HepG2 (cell line): ENCODE measurements at regions not wholly inside any gene's neighbourhood (a gene's known extent, or its start where the extent isn't known, plus 50 kb on each side); places are given as distances from the start of the nearest gene placed in this dataset.

Experiments used
- ATAC-seq: fragments of 200-7000 bp; cut with Tn5 transposase; 3 replicates; pipeline ENCODE4 v1.9.1; 2020; ENCODE audit warnings: mild to moderate bottlenecking, moderate library complexity
- BruUV-seq: library from RNA; stranded (reverse); fragments of 400-500 nt; replicated peaks from 2 replicates; lab custom pipeline; 2021; lab: Mats Ljungman, UMichigan
- CTCF ChIA-PET: fragments of 300-600 bp; formaldehyde crosslinking; extraction: SDS; loops from one replicate; lab custom pipeline; 2021; ENCODE audit warnings: low total read pairs, inconsistent platforms, low intra/inter-chr PET ratio; lab: Yijun Ruan, JAX
- POLR2A ChIA-PET: fragments of 350-600 bp; sonication (Branson Sonifier 250); formaldehyde crosslinking; loops from one replicate; lab custom pipeline; 2020; ENCODE audit warnings: antibody characterized with exemption, inconsistent platforms; lab: Yijun Ruan, JAX
- DNase-seq: peaks from one replicate; pipeline ENCODE4 v3.0.0-alpha.2; 2015; ENCODE audit warnings: low spot score
- FAIRE-seq: peaks from 3 replicates; lab custom pipeline; 2011; peaks lifted over from hg19 to GRCh38; lab: Jason Lieb, UNC
- H2AFZ ChIP-seq: one replicate; pipeline ENCODE4 v1.6.1; 2011; ENCODE audit warnings: low read length, inconsistent platforms
- H3K27ac ChIP-seq: fragments of 300-600 bp; 3 replicates; pipeline ENCODE4 v1.8.0; 2011; ENCODE audit warnings: mixed run types, mild to moderate bottlenecking, mixed read lengths, low read length, inconsistent platforms; ENCODE audit not compliant: insufficient read depth; ENCODE audit errors: extremely low read length
- H3K27me3 ChIP-seq, 2 experiments: fragments of 200-600 bp in 1 of 2; 2 replicates in 1 of 2; 3 replicates in 1 of 2; pipeline versions ENCODE4 v1.6.0 to v1.8.0; 2011; ENCODE audit warnings: low read length in 2 of 2, mild to moderate bottlenecking in 2 of 2, moderate library complexity in 2 of 2, inconsistent platforms in 1 of 2; ENCODE audit not compliant: insufficient read depth in 2 of 2, control insufficient read depth in 1 of 2
- H3K36me3 ChIP-seq, 2 experiments: fragments of 200-600 bp in 1 of 2; replicated peaks in 1 of 2; 2 replicates in 1 of 2; 3 replicates in 1 of 2; pipeline versions ENCODE4 v1.5.1 to v1.8.0; 2011; ENCODE audit warnings: low read length in 2 of 2, inconsistent platforms in 1 of 2; ENCODE audit not compliant: insufficient read depth in 2 of 2, control insufficient read depth in 1 of 2
- H3K4me1 ChIP-seq: 2 replicates; pipeline ENCODE4 v1.5.1; 2012; ENCODE audit warnings: low read length, inconsistent platforms; ENCODE audit not compliant: insufficient read depth
- H3K4me2 ChIP-seq: 2 replicates; pipeline ENCODE4 v1.6.0; 2011; ENCODE audit warnings: low read depth, low read length, inconsistent platforms
- H3K4me3 ChIP-seq, 3 experiments: fragments of 200-600 bp in 1 of 3; sonication (generic), shearing (Covaris generic) in 1 of 3; replicated peaks in 1 of 3; 2 replicates each; pipeline ENCODE4 v1.5.1; 2011 to 2016; ENCODE audit warnings: low read length in 3 of 3, inconsistent platforms in 2 of 3, low read depth in 2 of 3, mild to moderate bottlenecking in 2 of 3, control low read depth in 1 of 3, mixed read lengths in 1 of 3; ENCODE audit not compliant: insufficient read depth in 1 of 3
- H3K79me2 ChIP-seq: one replicate; pipeline ENCODE4 v1.6.1; 2011; ENCODE audit warnings: low read length, inconsistent platforms; ENCODE audit not compliant: insufficient read depth
- H3K9ac ChIP-seq: 2 replicates; pipeline ENCODE4 v1.6.0; 2011; ENCODE audit warnings: mild to moderate bottlenecking, low read depth, low read length, inconsistent platforms; ENCODE audit not compliant: insufficient read depth
- H3K9me3 ChIP-seq: 2 replicates; pipeline ENCODE4 v1.5.1; 2012; ENCODE audit warnings: mild to moderate bottlenecking, low read length
- H4K20me1 ChIP-seq: 2 replicates; pipeline ENCODE4 v1.6.0; 2011; ENCODE audit warnings: inconsistent platforms, mild to moderate bottlenecking, low read length, moderate library complexity; ENCODE audit not compliant: insufficient read depth
- AGO1 ChIP-seq: fragments of 200-400 bp; formaldehyde crosslinking; IDR thresholded peaks from 2 replicates; pipeline ENCODE4 v1.6.1; 2017; ENCODE audit warnings: mild to moderate bottlenecking, low read depth, low read length, moderate library complexity; ENCODE audit not compliant: poor library complexity, severe bottlenecking
- CEBPZ ChIP-seq: IDR thresholded peaks from 2 replicates; pipeline ENCODE4 v1.6.1; 2012; ENCODE audit warnings: low read length, improper control_type of control experiment
- HDAC1 ChIP-seq: sonication (generic); formaldehyde crosslinking; IDR thresholded peaks from 2 replicates; pipeline ENCODE4 v1.5.1; 2020; ENCODE audit warnings: mild to moderate bottlenecking, missing genetic modification reagents
- RNF2 ChIP-seq: fragments of 450-650 bp; conservative IDR thresholded peaks from 2 replicates; pipeline ENCODE4 v1.6.1; 2016; ENCODE audit warnings: low read depth
- ZHX1 ChIP-seq: sonication (generic); formaldehyde crosslinking; IDR thresholded peaks from 2 replicates; pipeline ENCODE4 v1.8.1; 2022; ENCODE audit warnings: low read depth, mild to moderate bottlenecking, missing genetic modification reagents
- WGBS: methylation state at CpG from one replicate; pipeline ENCODE4 v1.1.6; 2017; ENCODE audit warnings: low lambda C conversion rate; 5-methylcytosine and 5-hydroxymethylcytosine counted together
- in situ Hi-C: cut with HindIII; loops from 2 replicates; pipeline ENCODE4 v1.10.0; 2017; ENCODE audit warnings: low pct_unique_long_range_greater_than_20kb; ENCODE audit not compliant: extremely low pct_ligation_motif_present
- intact Hi-C: fragments of 100-400 bp; cut with micrococcal nuclease; formaldehyde crosslinking; loops from one replicate; pipeline ENCODE4 v1.10.0; 2022; ENCODE audit not compliant: unreplicated experiment

DNA sequence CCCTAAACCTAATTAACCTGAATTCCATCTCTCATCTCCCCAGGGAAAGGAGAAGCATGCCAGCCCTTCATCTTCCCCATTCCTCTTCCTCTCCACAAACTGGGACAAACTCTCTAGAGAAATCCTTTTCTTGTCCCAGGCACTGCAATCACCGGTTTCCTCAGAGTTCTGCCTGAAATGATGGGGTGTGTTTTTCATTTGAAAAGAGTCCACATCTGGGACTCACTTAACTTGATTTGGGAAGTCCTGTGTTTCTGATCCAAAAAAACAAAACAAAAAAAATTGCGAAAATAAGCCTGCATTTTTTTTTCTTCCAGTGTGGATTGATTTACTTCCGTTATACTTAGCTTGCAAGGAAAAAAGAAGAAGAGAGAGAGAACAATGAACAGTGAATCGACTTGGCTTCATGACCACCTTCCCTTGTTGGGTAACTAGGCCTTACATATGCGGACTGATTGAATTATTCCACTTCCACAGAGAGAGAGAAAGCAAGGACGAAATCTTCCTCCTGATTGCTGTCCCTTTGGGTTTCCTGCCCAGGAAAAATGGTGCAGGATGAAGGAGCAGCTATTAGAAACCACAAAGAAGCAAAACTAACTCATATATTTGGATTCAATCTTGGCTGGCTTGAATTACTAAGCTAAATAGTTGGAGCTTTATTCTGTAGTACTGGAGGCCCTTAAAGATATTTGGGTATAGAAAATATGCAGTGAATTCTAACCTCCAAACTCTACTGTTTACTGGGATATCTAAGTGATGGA, 506.2 kb upstream of the TBX3 start:
- Histone ChIP-seq H3K9me3 (no peaks in the 10 kb centered on the region), H2AFZ (no peak overlapping the region), H3K27me3 (no peaks in the 10 kb centered on the region), H3K4me1 (no peaks in the 10 kb centered on the region), H3K79me2 (no peaks in the 10 kb centered on the region), H3K4me2 (no peak overlapping the region), H4K20me1 (no peaks in the 10 kb centered on the region), H3K27ac (no peak overlapping the region), H3K9ac (no peak overlapping the region), H3K4me3 (no peak overlapping the region), H3K36me3 (no peaks in the 10 kb centered on the region)
- intact Hi-C loops = no loop called here
- POLR2A ChIA-PET = no interaction called here
- no peak for TF ChIP-seq RNF2
- TF ChIP-seq HDAC1 (CRISPR knock-in tag) = no peak
- no peak for TF ChIP-seq AGO1
- no peak for TF ChIP-seq CEBPZ
- no peak for TF ChIP-seq ZHX1 (CRISPR knock-in tag)
- DNase-seq = no peak
- WGBS = 30% methylated on average over 6 of the region's 6 CpGs
- in situ Hi-C loops = no loop called here
- no peak for ATAC-seq
- CTCF ChIA-PET = no interaction called here
- no peak for FAIRE-seq
- no TSS peak for BruUV-seq
